ENCODE measurements at regions not wholly inside any gene's neighbourhood (a gene's known extent, or its start where the extent isn't known, plus 50 kb on each side); places are given as distances from the start of the nearest gene placed in this dataset.

- Histone ChIP-seq H3K27me3 (no peaks in the 10 kb centered on the region), H3K4me1 (peaks cover 9% of the 10 kb centered on the region), H3K9me3 (no peaks in the 10 kb centered on the region), H3K27ac (no peak overlapping the region), H3K4me3 (no peak overlapping the region), H3K36me3 (no peaks in the 10 kb centered on the region)
- WGBS = 61% methylated on average over 3 of the region's 3 CpGs
- DNase-seq (ENCODE audit: low spot score in 2 of 2) = no peak
- TF ChIP-seq EP300 (IDR thresholded peaks at IDR 0.05) = no peak
- TF ChIP-seq CTCF (IDR thresholded peaks at IDR 0.05) = no peak
- TF ChIP-seq POLR2AphosphoS5 (IDR thresholded peaks at IDR 0.05) = no peak
- TF ChIP-seq POLR2A (IDR thresholded peaks at IDR 0.05) = no peak
Observed at GRCh38 chr3:59135096-59135495, 85.3 kb upstream of the CFAP20DC start.

- H3K36me3 ChIP-seq = no peaks in the 10 kb centered on the region
- peaks cover 9% of the 10 kb centered on the region for H3K4me1 ChIP-seq
- no peaks in the 10 kb centered on the region for H3K27me3 ChIP-seq
- TF ChIP-seq POLR2AphosphoS5 (IDR thresholded peaks at IDR 0.05) = no peak
- TF ChIP-seq POLR2A (IDR thresholded peaks at IDR 0.05) = no peak
- TF ChIP-seq CTCF (IDR thresholded peaks at IDR 0.05) = no peak
- no peak for TF ChIP-seq EP300 (IDR thresholded peaks at IDR 0.05)
- no peak for DNase-seq (ENCODE audit: low spot score in 2 of 2)
- WGBS = 58% methylated on average over 4 of the region's 4 CpGs
- peak overlapping the region; percentile 34 for H3K27ac ChIP-seq
- H3K9me3 ChIP-seq = no peaks in the 10 kb centered on the region
- H3K4me3 ChIP-seq = no peak overlapping the region
Observed at GRCh38 chr3:59133311-59133710, 83.5 kb upstream of the CFAP20DC start.

- TF ChIP-seq CTCF (IDR thresholded peaks at IDR 0.05) (no peak), POLR2AphosphoS5 (IDR thresholded peaks at IDR 0.05) (no peak), POLR2A (IDR thresholded peaks at IDR 0.05) (no peak)
- DNase-seq (ENCODE audit: low spot score in 2 of 2) = no peak
- Histone ChIP-seq H3K27me3 (no peaks in the 10 kb centered on the region), H3K36me3 (no peaks in the 10 kb centered on the region), H3K4me3 (no peak overlapping the region), H3K9me3 (no peaks in the 10 kb centered on the region), H3K27ac (no peak overlapping the region), H3K4me1 (peaks cover 9% of the 10 kb centered on the region)
- WGBS = 73% methylated on average over 3 of the region's 3 CpGs
Observed at GRCh38 chr3:59131016-59131766, 81.4 kb upstream of the CFAP20DC start.

- no peak for TF ChIP-seq EP300 (IDR thresholded peaks at IDR 0.05)
- no peak for TF ChIP-seq POLR2AphosphoS5 (IDR thresholded peaks at IDR 0.05)
- TF ChIP-seq POLR2A (IDR thresholded peaks at IDR 0.05) = no peak
- TF ChIP-seq CTCF (IDR thresholded peaks at IDR 0.05) = no peak
- peaks cover 9% of the 10 kb centered on the region for H3K4me1 ChIP-seq
- H3K27ac ChIP-seq = no peak overlapping the region
- no peaks in the 10 kb centered on the region for H3K36me3 ChIP-seq
- no peaks in the 10 kb centered on the region for H3K9me3 ChIP-seq
- DNase-seq (ENCODE audit: low spot score in 2 of 2) = no peak
- H3K4me3 ChIP-seq = no peak overlapping the region
- H3K27me3 ChIP-seq = no peaks in the 10 kb centered on the region
- WGBS = 85% methylated on average over 3 of the region's 3 CpGs
Observed at GRCh38 chr3:59128685-59129084, 78.9 kb upstream of the CFAP20DC start.

- H3K4me3 ChIP-seq = no peak overlapping the region
- H3K9me3 ChIP-seq = no peaks in the 10 kb centered on the region
- H3K4me1 ChIP-seq = peaks cover 4% of the 10 kb centered on the region
- no peaks in the 10 kb centered on the region for H3K27me3 ChIP-seq
- TF ChIP-seq EP300 (IDR thresholded peaks at IDR 0.05) (no peak), POLR2A (IDR thresholded peaks at IDR 0.05) (no peak), CTCF (IDR thresholded peaks at IDR 0.05) (no peak), POLR2AphosphoS5 (IDR thresholded peaks at IDR 0.05) (no peak)
- no peak overlapping the region for H3K27ac ChIP-seq
- no peaks in the 10 kb centered on the region for H3K36me3 ChIP-seq
- no peak for DNase-seq (ENCODE audit: low spot score in 2 of 2)
Observed at GRCh38 chr3:59127071-59127470, 77.2 kb upstream of the CFAP20DC start.
